ENCODE measurements at regions not wholly inside any gene's neighbourhood (a gene's known extent, or its start where the extent isn't known, plus 50 kb on each side); places are given as distances from the start of the nearest gene placed in this dataset.

GRCh38 chr9:28984016-28984415 is 1410.7 kb upstream of the C9orf72 start:
- TF ChIP-seq YY1 (IDR thresholded peaks at IDR 0.05; ENCODE audit: insufficient read depth, insufficient read length), result no peak
- no peak for TF ChIP-seq ZNF274 (IDR thresholded peaks at IDR 0.05; ENCODE audit: low read depth, low read length)
- TF ChIP-seq SUZ12 (IDR thresholded peaks at IDR 0.05; ENCODE audit: extremely low read depth, insufficient read depth, insufficient read length), result no peak

Data from NT2/D1 (cell line).